NCI-H1930 (cell line): ENCODE measurements at regions not wholly inside any gene's neighbourhood (a gene's known extent, or its start where the extent isn't known, plus 50 kb on each side); places are given as distances from the start of the nearest gene placed in this dataset.

ENCODE experiments used
- DNase-seq, 2 experiments: peaks; one replicate each; lab custom pipeline; 2025; lab: John Stamatoyannopoulos, UW

- DNase-seq = no peak
Observed at GRCh38 chr5:29950416-29951145, 1242.9 kb upstream of the CDH6 start.

- DNase-seq = no peak
Observed at GRCh38 chr5:29949301-29949872, 1244.1 kb upstream of the CDH6 start.

DNA sequence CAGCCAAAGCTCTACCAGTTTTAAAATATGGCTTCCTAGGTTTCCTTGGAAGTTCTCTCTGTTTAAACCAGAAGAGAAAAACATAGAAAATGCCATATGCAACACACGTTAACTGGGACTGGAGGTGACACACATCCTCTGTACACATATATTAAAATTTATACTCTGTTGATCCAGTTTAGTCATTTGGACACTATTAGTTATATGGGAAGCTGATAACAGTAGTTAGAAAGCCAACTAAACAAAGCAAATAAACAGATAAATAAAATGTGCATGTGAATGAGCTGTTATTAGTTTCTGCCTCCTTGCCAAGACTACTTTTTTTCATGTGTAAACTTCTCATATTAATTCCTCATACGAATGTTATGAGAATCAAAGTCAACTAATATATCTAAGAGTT is 1249.2 kb upstream of the CDH6 start:
- DNase-seq = no peak

- DNase-seq = no peak
Observed at GRCh38 chr5:29942089-29942488, 1251.4 kb upstream of the CDH6 start.

DNA sequence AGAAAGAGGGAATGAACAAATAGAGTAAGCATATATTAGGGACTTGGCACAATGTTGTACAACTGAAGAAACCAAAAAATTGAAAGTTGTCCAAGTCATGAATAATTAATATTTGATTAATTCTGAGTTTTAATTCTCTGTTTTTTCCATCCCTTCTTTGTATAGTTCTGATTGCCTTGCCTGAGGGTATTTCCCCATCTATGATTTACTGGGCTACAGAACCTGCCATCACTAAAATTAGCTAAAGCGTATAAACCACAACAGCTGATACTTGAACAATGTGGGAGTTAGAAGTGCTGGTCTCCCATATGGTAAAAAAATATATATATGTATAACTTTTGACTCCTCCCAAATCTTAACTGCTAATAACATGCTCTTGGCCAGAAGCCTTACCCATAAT is 1253.5 kb upstream of the CDH6 start:
- no peak for DNase-seq

DNA sequence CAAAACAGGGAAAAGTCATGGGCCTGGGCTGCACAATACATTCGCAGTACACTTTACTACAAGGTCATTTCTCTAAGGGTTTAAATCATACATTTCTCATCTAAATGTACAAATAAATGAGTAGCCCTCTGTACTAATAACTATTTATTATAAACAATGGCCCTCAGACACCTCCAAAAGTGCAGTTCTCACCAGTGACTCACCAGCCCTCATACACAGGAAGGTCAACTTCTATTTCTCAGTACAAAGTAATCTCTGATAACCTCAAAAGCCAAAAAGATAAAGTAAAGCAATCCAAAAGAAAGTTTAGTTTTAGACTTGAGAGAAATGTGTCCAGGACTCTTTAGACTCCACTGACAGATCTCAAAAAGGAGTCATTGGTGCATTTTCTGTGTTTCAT is 1258.1 kb upstream of the CDH6 start:
- no peak for DNase-seq

DNA sequence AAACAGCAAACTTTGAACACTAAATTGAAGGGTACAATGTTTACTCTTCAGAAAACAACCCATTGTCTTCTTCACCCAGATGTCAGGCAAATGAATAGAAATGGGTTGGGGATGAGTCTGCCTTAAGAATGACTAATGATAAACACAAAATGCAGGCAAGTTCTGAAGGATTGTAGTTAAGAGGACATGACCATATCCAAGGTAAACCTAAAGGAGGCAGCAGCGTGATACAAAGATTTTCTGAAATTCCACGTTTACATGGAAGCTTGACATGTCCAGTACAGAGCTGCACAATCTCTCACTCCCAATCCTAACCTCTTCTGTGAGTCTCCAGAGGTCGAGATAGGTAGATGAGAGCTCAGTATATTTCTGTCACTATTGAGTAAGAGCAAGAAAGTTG is 1263.2 kb upstream of the CDH6 start:
- no peak for DNase-seq

GRCh38 chr5:29924107-29924506 is 1269.4 kb upstream of the CDH6 start:
- DNase-seq = no peak

DNA sequence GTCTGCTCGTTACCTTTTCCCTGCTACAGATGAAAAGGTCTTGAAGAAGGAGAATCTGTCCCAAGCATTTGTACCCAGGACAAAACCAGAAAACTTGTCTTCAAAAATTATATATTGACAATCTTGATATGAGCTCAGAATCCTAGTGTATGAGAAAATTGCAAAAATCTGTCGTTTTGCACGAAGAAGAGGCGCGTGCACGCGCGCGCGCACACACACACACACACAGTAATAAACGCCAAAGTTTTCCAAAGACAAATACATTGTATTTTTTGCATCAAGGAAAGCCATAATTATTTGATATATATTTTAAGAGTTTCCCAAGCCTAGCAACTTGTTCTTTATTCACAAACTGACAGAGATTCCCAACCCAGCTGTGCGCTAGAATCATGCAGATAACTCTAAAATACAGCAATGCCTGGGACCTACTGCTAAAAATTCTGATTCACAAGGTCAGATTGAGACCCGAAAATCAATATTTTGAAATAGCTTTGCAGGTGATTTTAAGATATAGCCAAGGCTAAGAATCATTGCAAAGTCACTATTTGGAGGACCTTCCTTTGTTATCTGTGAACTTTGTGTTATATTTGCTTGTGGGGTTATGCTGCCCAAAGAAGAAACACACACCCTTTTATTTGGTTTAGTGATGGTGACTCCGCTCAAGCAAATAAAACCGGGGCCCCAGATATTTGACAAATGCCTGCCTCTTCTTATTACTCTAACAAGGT is 1287.7 kb upstream of the CDH6 start:
- DNase-seq = no peak

- DNase-seq = no peak
Observed at GRCh38 chr5:29902859-29903258, 1290.6 kb upstream of the CDH6 start.

DNA sequence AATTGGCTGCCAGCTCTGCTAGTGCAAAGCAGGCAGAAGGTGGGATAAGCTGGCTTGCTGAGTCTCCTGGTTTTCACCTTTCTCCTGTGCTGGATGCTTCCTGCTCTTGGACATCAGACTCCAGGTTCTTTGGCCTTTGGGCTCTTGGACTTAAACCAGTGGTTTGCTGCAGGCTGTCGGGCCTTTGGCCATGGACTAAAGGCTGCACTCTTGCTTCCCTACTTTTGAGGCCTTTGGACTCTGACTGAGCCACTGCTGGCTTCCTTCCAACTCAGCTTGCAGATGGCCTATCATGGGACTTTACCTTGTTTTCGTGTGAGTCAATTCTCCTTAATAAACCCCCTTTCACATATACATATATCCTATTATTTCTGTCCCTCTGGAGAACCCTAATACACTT is 1293.9 kb upstream of the CDH6 start:
- no peak for DNase-seq

DNA sequence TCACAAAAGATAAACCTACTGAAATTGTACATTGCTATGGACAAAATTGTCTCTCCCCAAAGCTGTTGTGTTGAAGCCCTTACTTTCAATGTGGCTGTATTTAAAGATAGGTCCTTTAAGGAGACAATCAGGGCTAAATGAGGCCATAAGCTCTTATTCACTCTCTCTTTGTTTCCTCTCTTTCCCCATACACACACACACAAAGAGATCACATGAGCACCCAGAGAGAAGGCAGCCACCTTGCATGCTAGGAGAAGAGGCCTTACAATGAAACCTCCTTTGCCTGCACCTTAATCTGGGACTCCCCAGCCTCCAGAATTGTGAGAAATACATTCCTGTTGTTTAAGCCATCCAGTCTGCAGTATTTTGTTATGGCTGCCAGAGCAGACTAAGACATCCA is 1295.6 kb upstream of the CDH6 start:
- DNase-seq = no peak

DNA sequence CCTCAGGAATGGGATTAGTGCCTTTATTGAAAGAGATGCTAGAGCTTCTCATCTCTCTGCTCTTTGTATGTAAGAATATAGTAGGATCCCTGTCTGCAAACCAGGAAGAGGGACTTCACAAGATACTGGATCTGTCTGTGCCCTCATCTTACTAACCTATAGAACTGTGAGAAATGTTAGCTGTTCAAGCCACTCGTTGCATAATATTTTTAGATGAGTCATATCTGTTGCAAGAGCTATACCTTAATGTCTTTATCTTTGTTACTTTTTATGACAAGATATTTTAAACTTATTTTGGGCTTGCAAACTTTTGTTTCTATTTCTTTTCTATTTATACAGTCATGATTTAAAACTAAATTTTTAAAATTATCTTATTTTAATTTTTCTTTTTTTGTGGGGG is 1296.8 kb upstream of the CDH6 start:
- no peak for DNase-seq

DNA sequence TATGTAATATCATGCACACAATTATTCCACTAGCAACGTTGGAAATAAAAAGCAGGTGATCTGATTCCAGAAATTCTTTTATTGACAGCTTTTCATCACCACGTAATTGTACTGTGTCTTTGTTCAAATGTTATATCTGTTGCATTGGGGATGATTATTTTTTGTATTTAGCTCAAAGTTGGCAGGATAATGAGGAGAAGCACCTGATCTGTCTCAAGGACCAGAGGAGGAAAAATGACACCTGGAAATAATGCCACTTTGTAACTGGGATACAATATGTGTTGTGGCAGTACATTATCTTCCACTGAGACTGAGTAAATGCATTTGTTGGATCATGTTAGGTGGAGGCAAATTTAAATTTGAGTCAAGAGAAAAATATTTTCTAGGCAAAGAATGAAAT is 1298.8 kb upstream of the CDH6 start:
- DNase-seq = no peak

- DNase-seq = no peak
Observed at GRCh38 chr5:29889051-29889450, 1304.4 kb upstream of the CDH6 start.

GRCh38 chr5:29885595-29885994 is 1307.9 kb upstream of the CDH6 start:
- DNase-seq = no peak

DNA sequence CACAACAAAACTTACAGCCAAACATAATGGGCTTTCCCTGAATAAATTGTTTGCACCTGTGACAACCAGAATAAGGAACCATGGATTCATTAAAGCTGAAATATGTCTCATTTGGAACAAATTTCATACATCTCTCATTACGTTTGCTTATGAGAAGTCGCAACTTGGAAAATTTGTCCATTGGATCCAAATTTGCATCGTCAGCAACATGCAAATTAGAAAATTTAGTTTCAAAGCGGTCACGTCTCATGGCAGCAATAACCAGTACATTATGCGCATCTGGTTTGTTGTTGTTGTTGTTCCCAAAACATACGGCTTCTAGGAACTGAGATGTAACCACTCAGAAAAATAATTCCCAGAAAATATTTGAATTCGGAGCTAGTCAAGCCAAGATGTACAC is 1311.5 kb upstream of the CDH6 start:
- no peak for DNase-seq

DNA sequence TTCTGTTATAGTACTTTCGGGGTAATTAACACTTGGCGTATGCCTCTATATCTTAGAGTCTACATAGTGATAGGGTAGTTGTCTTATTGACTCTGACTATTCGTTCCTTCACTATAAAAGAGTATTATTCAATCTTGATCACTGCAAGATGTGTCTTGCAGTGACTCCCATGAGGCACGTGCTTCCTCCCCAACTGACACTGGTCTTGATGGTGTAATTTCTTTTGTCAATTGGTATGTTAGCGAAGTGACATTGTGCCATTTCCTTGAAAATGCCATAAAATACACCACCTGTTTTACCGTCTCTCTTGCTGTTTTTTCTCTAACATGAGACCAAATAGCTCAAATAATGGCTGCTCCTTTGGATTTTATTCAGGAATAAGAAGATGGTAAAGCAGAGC is 1314.1 kb upstream of the CDH6 start:
- DNase-seq = no peak

GRCh38 chr5:29878599-29878998 is 1314.9 kb upstream of the CDH6 start:
- DNase-seq = no peak

- DNase-seq = no peak
Observed at GRCh38 chr5:29867155-29867554, 1326.3 kb upstream of the CDH6 start.

- no peak for DNase-seq
Observed at GRCh38 chr5:29853711-29854220, 1339.7 kb upstream of the CDH6 start.

DNA sequence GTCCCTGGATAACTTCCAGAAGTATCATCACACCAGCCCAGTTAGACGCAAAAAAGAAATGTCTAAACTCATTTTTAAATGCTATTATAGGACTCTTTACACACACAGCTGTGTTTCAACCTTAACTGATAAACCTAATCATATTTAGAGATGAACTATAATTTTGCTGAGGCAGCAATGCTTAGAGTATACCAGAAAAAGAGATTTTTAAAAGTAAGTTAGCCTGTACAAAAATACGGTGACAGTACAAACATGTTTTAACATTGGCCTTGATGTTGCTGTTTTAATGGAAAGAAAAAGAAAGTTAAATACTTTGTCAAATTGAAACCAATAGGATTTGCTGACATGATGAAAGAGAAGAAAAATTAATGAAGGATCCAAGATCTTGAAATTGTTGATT is 1341.2 kb upstream of the CDH6 start:
- DNase-seq = no peak

DNA sequence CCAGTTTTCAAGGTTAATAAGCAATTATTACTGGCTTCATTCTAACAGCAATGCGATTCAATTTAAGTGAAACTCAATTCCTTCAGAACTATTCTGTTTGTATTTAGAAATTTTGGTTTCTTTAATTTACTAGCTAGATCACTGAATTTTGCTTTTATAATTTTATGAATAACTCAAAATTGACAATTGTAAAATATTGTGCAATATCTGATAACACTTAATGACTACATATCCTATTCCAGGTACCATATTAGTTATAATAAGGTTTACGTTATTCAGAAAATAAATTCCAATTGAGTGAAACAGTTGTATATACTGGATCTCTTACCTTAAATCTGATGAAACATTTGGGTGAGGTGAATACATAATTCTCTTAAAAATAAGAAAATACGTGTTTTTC is 1348.3 kb upstream of the CDH6 start:
- DNase-seq = no peak
